ENCODE measurements at regions not wholly inside any gene's neighbourhood (a gene's known extent, or its start where the extent isn't known, plus 50 kb on each side); places are given as distances from the start of the nearest gene placed in this dataset.

- H3K27ac Mint-ChIP-seq = no peak overlapping the region
- Histone ChIP-seq H3K27ac (ENCODE audit: low read depth in 1 of 2, low read length in 2 of 2) (no peak overlapping the region), H3K9me3 (ENCODE audit: control insufficient read depth in 1 of 2, insufficient read depth in 1 of 2, low read length in 2 of 2) (no peaks in the 10 kb centered on the region), H3K4me3 (ENCODE audit: low read length) (no peak overlapping the region), H3K27me3 (ENCODE audit: control insufficient read depth in 1 of 2, insufficient read depth in 2 of 2, low read length in 2 of 2) (no peaks in the 10 kb centered on the region), H3K4me1 (ENCODE audit: insufficient read depth, low read length) (no peaks in the 10 kb centered on the region), H3K36me3 (ENCODE audit: insufficient read depth, low read length) (no peaks in the 10 kb centered on the region)
- H3K4me3 Mint-ChIP-seq = no peak overlapping the region
- ATAC-seq (ENCODE audit: poor library complexity) (no peak), DNase-seq (no peak)
- H3K36me3 Mint-ChIP-seq (ENCODE audit: low read depth) = no peaks in the 10 kb centered on the region
- peaks cover 5% of the 10 kb centered on the region for H3K27me3 Mint-ChIP-seq
- POLR2A ChIA-PET = no interaction called here
- no peak for TF ChIP-seq CTCF (IDR thresholded peaks at IDR 0.05)
- intact Hi-C loops (cut with DNase I, micrococcal nuclease) = no loop called here
- CTCF ChIA-PET = no interaction called here
- H3K4me1 Mint-ChIP-seq (ENCODE audit: low read depth) = no peaks in the 10 kb centered on the region
- H3K9me3 Mint-ChIP-seq = no peaks in the 10 kb centered on the region
Observed at GRCh38 chrX:121102101-121102500, 54.7 kb downstream of the GLUD2 start.

GRCh38 chrX:121103381-121103780 lies 56.0 kb downstream of the GLUD2 start:
- no peak for TF ChIP-seq CTCF (IDR thresholded peaks at IDR 0.05)
- POLR2A ChIA-PET = no interaction called here
- intact Hi-C loops (cut with DNase I, micrococcal nuclease) = no loop called here
- no peak overlapping the region for H3K27ac Mint-ChIP-seq
- H3K4me3 Mint-ChIP-seq = no peak overlapping the region
- CTCF ChIA-PET = no interaction called here
- no peaks in the 10 kb centered on the region for H3K4me1 ChIP-seq (ENCODE audit: insufficient read depth, low read length)
- no peak overlapping the region for H3K4me3 ChIP-seq (ENCODE audit: low read length)
- no peaks in the 10 kb centered on the region for H3K36me3 Mint-ChIP-seq (ENCODE audit: low read depth)
- H3K9me3 ChIP-seq (ENCODE audit: control insufficient read depth in 1 of 2, insufficient read depth in 1 of 2, low read length in 2 of 2) = peaks cover 0 to under 1% of the 10 kb centered on the region in 2 experiments
- H3K36me3 ChIP-seq (ENCODE audit: insufficient read depth, low read length) = no peaks in the 10 kb centered on the region
- H3K9me3 Mint-ChIP-seq = no peaks in the 10 kb centered on the region
- H3K27ac ChIP-seq (ENCODE audit: low read depth in 1 of 2, low read length in 2 of 2) = no peak overlapping the region
- DNase-seq (no peak), ATAC-seq (ENCODE audit: poor library complexity) (no peak)
- no peaks in the 10 kb centered on the region for H3K4me1 Mint-ChIP-seq (ENCODE audit: low read depth)
- no peaks in the 10 kb centered on the region for H3K27me3 ChIP-seq (ENCODE audit: control insufficient read depth in 1 of 2, insufficient read depth in 2 of 2, low read length in 2 of 2)
- H3K27me3 Mint-ChIP-seq = peaks cover 5% of the 10 kb centered on the region

- ChIA-PET POLR2A (no interaction called here), CTCF (no interaction called here)
- Mint-ChIP-seq H3K4me3 (no peak overlapping the region), H3K4me1 (ENCODE audit: low read depth) (no peaks in the 10 kb centered on the region), H3K27me3 (no peaks in the 10 kb centered on the region), H3K9me3 (no peaks in the 10 kb centered on the region), H3K36me3 (ENCODE audit: low read depth) (no peaks in the 10 kb centered on the region), H3K27ac (no peak overlapping the region)
- Histone ChIP-seq H3K4me3 (ENCODE audit: low read length) (no peak overlapping the region), H3K9me3 (ENCODE audit: control insufficient read depth in 1 of 2, insufficient read depth in 1 of 2, low read length in 2 of 2) (peaks cover 0 to 3% of the 10 kb centered on the region in 2 experiments), H3K4me1 (ENCODE audit: insufficient read depth, low read length) (no peaks in the 10 kb centered on the region), H3K36me3 (ENCODE audit: insufficient read depth, low read length) (no peaks in the 10 kb centered on the region), H3K27me3 (ENCODE audit: control insufficient read depth in 1 of 2, insufficient read depth in 2 of 2, low read length in 2 of 2) (no peaks in the 10 kb centered on the region), H3K27ac (ENCODE audit: low read depth in 1 of 2, low read length in 2 of 2) (no peak overlapping the region)
- DNase-seq (no peak), ATAC-seq (ENCODE audit: poor library complexity) (no peak)
- TF ChIP-seq CTCF (IDR thresholded peaks at IDR 0.05) = no peak
- intact Hi-C loops (cut with DNase I, micrococcal nuclease) = no loop called here
Observed at GRCh38 chrX:121106484-121107235, 59.2 kb downstream of the GLUD2 start.
